Type B pancreatic cell (in vitro differentiated cells): ENCODE measurements at regions not wholly inside any gene's neighbourhood (a gene's known extent, or its start where the extent isn't known, plus 50 kb on each side); places are given as distances from the start of the nearest gene placed in this dataset.

Experiments
- DNase-seq: peaks from one replicate; pipeline ENCODE4 v3.0.0; 2021; ENCODE audit warnings: mixed read lengths; ENCODE audit not compliant: unreplicated experiment; ENCODE audit errors: extremely low spot score
- H3K27ac Mint-ChIP-seq: 2 replicates; pipeline ENCODE4 v1.8.0; 2021; ENCODE audit warnings: mild to moderate bottlenecking, mixed read lengths
- H3K27me3 Mint-ChIP-seq: 2 replicates; pipeline ENCODE4 v1.8.0; 2021; ENCODE audit warnings: mixed read lengths
- H3K36me3 Mint-ChIP-seq: 2 replicates; pipeline ENCODE4 v1.8.0; 2021; ENCODE audit warnings: mixed read lengths
- H3K4me1 Mint-ChIP-seq: one replicate; pipeline ENCODE4 v1.8.0; 2021; ENCODE audit warnings: mixed read lengths; ENCODE audit not compliant: unreplicated experiment
- H3K4me3 Mint-ChIP-seq: 2 replicates; pipeline ENCODE4 v1.8.0; 2021; ENCODE audit warnings: mild to moderate bottlenecking, mixed read lengths
- H3K9me3 Mint-ChIP-seq: 2 replicates; pipeline ENCODE4 v1.8.0; 2021; ENCODE audit warnings: mixed read lengths
- CTCF ChIP-seq: fragments of 200-600 bp; sonication (generic); conservative IDR thresholded peaks from 2 replicates; pipeline ENCODE4 v1.5.0; 2021; ENCODE audit warnings: antibody characterized with exemption, mild to moderate bottlenecking

GRCh38 chr9:28007097-28007817 is 434.0 kb upstream of the C9orf72 start:
- Mint-ChIP-seq H3K27me3 (no peaks in the 10 kb centered on the region), H3K27ac (no peak overlapping the region), H3K4me3 (no peak overlapping the region), H3K9me3 (no peaks in the 10 kb centered on the region), H3K4me1 (no peaks in the 10 kb centered on the region), H3K36me3 (no peaks in the 10 kb centered on the region)
- no peak for TF ChIP-seq CTCF
- DNase-seq: no peak

GRCh38 chr9:28014212-28014611 is 440.9 kb upstream of the C9orf72 start:
- H3K27me3 Mint-ChIP-seq: no peaks in the 10 kb centered on the region
- no peak for TF ChIP-seq CTCF
- H3K36me3 Mint-ChIP-seq: no peaks in the 10 kb centered on the region
- H3K27ac Mint-ChIP-seq: no peak overlapping the region
- H3K9me3 Mint-ChIP-seq: no peaks in the 10 kb centered on the region
- no peak overlapping the region for H3K4me3 Mint-ChIP-seq
- DNase-seq: no peak
- peaks cover 16% of the 10 kb centered on the region for H3K4me1 Mint-ChIP-seq

DNA sequence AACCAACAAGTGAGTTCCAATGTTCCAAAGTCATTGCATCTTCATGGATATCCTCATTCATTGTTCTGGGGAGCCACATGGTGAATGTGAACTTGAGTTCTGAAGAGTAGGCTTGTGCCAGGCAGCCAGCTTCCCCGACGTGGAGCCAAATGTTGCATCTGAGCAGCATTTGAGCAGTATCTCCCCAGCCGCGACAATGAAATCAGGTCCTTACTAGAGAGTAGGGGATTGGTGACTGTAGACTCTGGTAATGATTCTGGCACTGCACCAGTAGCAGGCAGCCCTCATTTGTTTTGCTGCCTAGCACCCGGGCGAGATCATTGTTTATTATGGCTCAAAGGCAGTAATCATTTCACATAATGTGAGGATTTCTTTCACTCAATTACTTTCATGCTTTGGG is 451.4 kb upstream of the C9orf72 start:
- Mint-ChIP-seq H3K36me3 (no peaks in the 10 kb centered on the region), H3K9me3 (no peaks in the 10 kb centered on the region)

DNA sequence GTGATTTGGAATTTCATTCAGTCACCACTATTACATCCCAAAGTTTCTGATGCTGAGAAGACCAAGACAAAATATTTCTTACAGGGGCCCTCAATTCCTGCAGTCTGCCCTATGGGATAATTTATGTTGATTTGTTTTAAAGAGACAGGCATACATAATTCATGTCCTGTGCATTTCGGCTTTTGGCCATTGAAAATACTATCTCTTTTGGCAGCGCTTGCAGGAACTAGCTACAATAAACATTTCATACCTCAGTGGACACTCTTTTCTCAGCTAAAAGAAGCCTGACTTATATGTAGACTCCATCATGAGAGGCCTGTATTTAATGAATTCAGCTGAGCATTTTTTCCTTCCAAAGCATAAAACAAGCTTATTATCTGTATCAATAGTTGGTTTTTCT is 451.9 kb upstream of the C9orf72 start:
- no peaks in the 10 kb centered on the region for H3K9me3 Mint-ChIP-seq
- TF ChIP-seq CTCF: no peak
- H3K4me3 Mint-ChIP-seq: no peak overlapping the region
- peaks cover 7% of the 10 kb centered on the region for H3K4me1 Mint-ChIP-seq
- no peak overlapping the region for H3K27ac Mint-ChIP-seq
- no peak for DNase-seq
- no peaks in the 10 kb centered on the region for H3K36me3 Mint-ChIP-seq
- no peaks in the 10 kb centered on the region for H3K27me3 Mint-ChIP-seq

More for the DNA sequence above, 451.4 kb upstream of the C9orf72 start:
- no peaks in the 10 kb centered on the region for H3K27me3 Mint-ChIP-seq
- no peak overlapping the region for H3K27ac Mint-ChIP-seq
- TF ChIP-seq CTCF: no peak
- peaks cover 7% of the 10 kb centered on the region for H3K4me1 Mint-ChIP-seq
- H3K4me3 Mint-ChIP-seq: no peak overlapping the region
- no peak for DNase-seq

DNA sequence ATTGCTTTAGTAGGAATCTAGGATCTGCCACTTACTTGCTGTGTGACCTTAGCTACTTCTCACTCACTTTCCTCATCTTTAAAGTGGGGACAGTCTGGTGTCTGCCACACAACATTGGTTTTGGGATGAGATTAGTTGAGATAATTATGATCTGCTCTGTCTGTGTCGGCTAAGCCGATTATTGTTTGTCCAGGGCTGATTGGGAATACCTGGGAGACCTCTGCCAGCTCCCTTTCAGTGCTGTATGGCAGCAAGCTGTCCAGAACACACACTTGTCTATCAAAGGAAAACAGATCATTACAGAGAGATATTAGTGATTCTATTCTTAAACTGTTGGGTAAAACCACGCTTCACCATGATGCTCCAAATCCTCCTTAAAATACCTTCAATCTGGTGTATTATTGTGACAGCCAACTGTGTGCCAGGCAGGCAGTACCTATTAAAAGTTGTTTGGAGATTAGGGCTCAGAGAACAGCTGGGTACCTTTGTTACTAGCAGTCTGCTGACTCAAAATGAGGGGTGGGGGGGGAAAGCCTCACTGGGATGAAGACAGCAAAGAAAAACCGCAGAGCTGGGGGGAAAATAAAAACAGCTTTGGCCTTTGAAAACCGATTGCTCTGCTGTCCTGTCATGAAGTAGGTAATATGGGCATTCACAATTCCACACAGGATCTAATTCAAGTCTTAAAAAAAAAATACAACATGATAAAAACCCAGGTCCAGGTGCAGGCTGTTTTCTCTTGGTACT is 458.4 kb upstream of the C9orf72 start:
- TF ChIP-seq CTCF: no peak
- H3K27me3 Mint-ChIP-seq: no peaks in the 10 kb centered on the region
- no peak overlapping the region for H3K27ac Mint-ChIP-seq
- no peak for DNase-seq
- peaks cover 12% of the 10 kb centered on the region for H3K4me1 Mint-ChIP-seq
- no peak overlapping the region for H3K4me3 Mint-ChIP-seq
- no peaks in the 10 kb centered on the region for H3K9me3 Mint-ChIP-seq
- no peaks in the 10 kb centered on the region for H3K36me3 Mint-ChIP-seq
